Mucosa of gallbladder (tissue), 1 donor: ENCODE measurements at regions not wholly inside any gene's neighbourhood (a gene's known extent, or its start where the extent isn't known, plus 50 kb on each side); places are given as distances from the start of the nearest gene placed in this dataset.
"Not testable (repeated sequence)": the region's sequence is repeated elsewhere in the genome, so short reads cannot be mapped to it uniquely, and the experiment has no call there.

Experiments used
- DNase-seq: peaks from one replicate; pipeline ENCODE4 v3.0.0-alpha.2; 2020; ENCODE audit warnings: low spot score
- donor health status: DM: no; HTN: no; CAD: no.

DNA sequence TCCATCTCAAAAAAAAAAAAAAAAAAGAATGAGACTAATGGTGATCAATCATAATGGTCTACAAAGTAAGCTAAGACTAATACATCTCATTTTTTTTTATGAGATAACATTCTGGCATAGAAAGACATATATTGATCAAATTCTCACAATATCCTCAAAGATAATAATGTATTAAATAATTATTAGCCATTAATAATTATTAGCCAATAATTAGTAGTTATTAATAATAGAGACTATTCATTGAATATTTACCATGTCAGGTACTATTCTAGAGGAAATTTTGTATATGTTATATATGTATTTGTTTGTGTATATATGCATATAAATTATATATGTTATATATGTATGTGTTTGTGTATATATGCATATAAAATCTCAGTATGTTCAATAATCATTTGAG, 137.7 kb upstream of the PTBP2 start:
- DNase-seq, result no peak

DNA sequence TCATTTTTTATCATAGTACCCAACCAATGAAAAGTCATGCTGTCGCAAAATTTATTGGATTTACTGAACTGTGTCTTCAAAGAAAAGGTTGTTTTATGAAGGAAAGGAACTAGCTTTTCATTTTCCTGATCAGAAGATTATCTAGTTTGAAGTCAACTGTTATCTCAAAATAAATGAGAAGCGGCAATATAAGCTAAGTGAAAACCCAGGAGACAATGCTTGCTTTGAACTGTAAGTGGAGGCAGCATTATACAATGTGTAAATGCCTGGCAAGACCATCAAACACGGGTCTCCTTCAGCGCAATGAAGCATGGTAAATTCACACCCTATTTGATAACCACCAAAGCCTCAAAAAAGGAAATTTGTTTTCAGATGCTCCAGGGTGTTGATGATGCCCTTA, 134.4 kb upstream of the PTBP2 start:
- no peak for DNase-seq

DNA sequence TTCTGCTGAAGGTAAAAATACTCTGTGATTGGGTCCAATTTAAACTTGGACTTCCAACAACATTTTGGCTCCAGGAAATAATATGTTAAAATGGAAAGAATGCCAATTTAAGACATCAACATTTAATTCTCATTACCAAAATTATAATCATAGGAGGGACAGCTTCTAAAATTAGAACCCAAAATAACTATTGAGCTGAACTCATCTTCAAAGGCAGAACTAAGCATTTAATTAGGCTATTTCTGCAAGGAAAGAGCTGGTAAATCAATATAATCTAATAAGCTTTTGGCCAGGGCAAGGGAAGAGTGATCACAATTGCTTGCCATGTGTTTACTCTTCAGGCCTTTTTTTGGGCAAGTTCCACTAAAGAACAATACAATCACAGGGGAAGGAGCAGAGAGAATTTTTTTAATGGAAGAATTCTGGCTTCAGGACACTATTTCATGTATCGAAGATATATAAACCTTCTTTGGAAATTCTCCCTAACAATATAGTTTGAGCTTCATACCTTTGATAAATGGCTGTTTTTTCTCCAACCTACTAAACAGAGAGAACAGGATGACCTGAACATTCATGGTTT, 133.1 kb upstream of the PTBP2 start:
- no peak for DNase-seq

DNA sequence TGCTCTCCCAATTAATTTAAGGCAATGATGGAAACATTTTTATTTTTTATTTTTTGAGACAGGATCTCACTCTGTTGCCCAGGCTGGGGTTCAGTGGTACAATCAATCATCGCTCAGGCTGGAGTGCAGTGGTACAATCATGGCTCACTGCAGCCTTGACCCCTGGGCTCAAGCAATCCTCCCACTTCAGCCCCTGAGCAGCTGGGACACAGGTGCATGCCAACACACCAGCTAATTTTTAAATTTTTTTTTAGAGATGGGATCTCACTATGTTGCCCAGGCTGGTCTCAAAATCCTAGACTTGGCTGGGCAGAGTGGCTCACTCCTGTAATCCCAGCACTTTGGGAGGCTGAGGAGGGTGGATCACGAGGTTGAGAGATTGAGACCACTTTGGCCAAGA, 126.1 kb upstream of the PTBP2 start:
- DNase-seq, result not testable (repeated sequence)

DNA sequence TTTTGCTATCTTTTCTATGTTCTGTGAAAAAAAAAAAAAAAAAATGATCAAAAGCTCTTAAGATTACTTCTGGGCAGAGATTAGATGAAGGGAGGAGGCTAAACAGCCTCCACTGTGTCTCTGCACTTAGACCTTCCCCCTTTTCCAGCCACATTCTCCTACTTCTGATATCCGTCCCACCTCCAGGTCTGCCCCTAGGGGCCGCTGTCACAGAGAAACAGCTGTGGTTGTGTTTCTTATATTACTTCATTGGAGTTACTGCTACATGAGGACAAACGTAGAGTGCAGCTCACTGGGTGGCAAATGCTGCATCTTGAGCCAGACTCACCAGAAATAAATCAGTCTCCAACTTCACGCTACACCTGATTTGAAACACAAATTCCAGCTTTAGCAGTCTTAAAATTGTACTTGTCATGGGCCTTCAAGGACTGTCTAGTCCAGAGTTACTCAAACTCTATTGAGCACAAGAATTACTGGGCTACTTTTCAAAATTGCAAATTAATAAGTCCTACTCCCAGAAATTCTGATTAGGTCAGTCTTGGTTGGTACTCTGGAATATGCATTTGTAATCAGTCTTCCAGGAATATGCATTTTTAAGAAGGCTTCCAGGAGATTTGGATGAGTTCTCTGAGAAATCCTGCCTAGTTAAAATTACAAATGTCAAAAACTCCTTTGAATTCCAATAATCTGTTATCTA, 125.2 kb upstream of the PTBP2 start:
- no peak for DNase-seq

DNA sequence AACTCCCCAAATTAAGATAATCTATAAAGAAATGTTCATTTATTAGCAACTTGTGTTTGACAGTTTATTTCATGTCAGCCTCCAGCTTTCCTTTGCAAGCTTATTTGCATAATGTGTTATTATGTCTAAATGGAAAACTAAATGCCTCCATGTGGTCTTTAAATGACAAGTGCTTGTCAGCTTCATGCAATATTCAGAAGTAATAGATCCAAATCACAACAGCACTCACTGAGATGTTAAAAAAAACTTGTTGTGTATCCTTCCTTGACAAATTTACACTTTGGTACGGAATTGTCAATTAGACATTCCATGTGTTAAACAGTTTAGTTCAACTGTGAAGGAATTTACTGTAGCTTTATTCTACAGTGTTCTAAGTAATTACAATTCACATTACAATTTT, 124.4 kb upstream of the PTBP2 start:
- DNase-seq, result no peak

DNA sequence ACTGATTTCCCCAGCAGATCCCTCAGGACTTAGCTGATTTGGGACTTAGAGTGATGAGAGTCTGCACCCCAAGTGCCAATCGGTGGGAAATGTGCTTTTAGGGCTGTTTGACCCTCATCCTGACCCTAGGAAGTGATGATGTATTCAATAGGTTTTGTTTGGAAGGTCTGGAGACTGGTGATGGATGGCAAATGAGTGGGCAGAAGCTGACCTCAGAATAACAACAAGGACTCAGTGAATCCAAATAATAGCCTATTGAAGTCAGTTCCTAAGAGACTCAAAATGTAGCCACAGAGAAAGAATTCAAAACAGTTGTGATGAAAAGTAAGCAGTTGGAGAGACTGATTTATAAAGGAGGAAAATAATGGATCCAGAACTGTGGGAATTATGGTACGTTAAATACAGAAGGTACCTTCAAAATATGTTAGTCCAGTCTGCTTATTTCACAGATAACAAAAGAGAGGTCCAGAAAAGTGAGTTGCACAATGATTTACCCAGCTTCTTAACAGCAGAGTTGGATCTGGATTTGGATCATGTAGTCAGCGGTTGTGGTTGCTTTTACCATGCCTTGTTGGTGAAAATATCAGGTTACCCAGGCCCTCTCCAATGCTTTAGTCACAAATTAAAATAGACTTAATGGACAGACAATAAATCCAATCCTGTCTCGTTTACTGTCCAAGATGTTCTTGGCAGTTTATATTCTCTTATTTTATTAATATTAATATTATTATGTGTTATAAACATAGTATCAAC, 123.0 kb upstream of the PTBP2 start:
- no peak for DNase-seq

DNA sequence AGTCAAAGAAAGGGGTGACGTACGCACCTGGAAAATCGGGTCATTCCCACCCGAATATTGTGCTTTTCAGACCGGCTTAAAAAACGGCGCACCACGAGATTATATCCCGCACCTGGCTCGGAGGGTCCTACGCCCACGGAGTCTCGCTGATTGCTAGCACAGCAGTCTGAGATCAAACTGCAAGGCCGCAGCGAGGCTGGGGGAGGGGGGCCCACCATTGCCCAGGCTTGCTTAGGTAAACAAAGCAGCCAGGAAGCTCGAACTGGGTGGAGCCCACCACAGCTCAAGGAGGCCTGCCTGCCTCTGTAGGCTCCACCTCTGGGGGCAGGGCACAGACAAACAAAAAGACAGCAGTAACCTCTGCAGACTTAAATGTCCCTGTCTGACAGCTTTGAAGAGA, 117.0 kb upstream of the PTBP2 start:
- DNase-seq, result not testable (repeated sequence)

DNA sequence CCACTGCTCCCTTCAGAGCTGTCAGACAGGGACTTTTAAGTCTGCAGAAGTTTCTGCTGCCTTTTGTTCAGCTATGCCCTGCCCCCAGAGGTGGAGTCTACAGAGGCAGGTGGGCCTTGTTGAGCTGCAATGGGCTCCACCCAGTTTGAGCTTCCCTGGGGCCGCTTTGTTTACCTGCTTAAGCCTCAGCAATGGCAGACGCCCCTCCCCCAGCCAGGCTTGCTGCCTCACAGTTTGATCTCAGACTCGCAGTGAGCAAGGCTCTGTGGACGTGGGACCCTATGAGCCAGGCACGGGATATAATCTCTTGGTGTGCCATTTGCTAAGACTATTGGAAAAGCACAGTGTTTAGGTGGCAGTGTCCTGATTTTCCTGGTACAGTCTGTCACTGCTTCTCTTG, 104.2 kb upstream of the PTBP2 start:
- DNase-seq, result not testable (repeated sequence)

DNA sequence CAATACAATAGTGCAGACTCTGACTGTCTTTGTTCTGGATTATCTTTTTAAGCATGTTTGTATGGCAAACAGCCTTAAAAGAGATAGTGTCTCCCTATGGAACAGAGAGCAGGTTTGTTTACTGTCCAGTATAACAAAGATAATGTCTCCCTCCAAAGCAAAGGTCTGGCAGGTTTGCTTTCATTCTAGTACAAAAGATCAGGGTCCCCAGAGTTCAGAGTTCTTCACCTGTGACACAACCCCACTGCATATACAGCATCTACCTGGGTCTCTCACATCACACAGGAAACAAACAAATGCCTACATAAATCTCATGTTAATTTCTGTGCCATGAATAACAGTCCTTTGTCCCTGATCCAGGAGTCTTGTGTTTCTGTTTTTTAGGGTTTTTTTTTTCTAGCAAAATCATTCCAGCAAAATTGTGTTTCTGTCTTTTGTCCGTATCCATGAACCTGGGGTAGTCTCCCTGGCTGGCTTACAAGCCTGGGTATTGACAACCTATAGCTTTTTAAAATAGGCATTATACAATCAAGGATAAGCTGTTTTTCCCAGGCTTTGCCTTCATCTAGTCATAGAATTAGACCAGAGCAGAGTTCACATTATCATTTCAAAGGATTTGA, 89.4 kb upstream of the PTBP2 start:
- no peak for DNase-seq

DNA sequence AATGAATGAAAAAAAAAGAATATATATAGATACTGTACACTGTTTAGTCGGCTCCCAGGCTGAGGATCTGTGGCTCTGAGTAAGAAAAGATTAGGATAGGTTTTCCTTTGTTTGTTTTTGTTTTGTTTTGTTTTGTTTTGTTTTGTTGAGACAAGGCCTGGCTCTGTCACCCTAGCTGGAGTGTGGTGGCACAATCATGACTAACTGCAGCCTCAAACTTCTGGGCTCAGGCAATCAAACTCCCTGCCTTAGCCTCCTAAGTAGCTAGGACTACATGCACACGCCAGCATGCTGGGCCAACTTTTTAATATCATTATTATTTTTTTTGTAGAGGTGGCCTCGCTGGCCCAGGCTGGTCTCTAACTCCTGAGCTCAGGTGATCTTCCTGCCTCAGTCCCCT, 87.9 kb upstream of the PTBP2 start:
- DNase-seq, result no peak

DNA sequence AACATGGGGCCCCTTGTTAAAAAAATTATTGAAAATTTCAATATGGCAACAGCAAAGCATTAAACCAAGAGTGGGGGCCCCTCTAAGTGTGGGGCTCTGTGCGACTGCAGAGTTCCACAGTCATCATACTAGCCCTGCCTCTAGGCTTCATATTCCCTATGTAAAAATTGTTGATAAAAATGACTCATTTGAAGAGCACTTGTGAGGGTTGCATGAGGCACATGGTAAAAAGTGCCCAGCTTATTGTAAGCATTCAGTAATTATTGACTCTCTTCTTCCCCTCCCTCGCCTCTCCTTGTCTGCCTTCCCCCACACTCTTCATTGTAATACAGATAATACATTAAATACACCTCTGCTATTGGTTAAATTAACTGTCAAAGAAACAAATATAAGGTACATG, 86.7 kb upstream of the PTBP2 start:
- no peak for DNase-seq

DNA sequence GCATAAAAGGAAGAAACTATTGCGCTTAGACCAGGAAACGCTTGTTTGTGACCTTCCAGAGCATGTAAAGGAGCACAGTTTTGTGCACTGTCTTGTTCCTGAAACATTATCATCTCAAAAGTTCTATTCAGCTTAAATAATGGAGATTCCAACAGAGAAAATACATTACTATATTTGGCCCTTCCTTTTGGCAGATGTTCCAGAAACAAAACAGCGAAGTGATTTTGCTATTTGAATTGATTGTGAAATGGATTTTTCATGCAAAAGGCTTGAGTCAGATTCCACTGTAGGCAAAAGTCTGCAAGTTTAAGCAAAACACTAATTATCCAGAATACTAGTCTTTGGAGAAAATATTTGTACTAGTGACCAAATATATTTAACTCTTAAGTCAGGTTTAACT, 80.3 kb upstream of the PTBP2 start:
- DNase-seq, result no peak

DNA sequence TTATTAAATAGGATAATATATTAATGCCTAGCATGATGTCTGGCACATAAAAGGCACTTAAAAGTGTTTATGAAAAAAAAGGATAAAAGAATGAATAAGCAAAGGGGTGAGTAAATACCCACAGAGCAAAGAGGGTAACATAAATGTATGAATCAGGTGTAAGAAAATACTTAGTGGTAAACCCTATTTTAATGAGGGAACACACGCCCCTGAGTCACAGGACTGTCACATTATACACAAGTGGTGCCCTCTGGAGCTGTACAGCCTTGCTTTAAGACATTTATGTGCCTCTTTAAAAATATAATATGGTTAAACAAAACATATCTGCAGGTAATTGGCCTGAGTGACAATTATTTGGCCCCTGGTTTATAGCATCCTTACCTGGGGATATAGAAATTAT, 78.1 kb upstream of the PTBP2 start:
- no peak for DNase-seq

DNA sequence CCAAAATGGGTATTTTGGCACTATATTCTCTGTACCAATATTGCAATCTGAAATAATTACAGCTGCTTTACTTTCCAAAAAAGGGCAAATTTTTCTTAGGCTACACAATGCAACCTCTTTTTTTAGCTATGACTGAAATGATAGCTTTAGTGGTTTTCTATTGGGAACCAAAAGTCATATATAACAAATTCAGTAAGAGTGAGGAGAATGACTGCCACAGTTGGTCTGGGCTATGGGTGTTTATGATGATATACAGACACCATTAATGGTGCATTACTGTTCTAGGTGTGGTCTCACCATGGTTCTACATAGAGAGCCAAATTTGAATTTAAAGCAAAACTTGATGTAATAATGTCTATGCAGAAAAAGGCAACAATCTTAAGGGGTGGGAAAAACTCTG, 72.3 kb upstream of the PTBP2 start:
- DNase-seq, result no peak

DNA sequence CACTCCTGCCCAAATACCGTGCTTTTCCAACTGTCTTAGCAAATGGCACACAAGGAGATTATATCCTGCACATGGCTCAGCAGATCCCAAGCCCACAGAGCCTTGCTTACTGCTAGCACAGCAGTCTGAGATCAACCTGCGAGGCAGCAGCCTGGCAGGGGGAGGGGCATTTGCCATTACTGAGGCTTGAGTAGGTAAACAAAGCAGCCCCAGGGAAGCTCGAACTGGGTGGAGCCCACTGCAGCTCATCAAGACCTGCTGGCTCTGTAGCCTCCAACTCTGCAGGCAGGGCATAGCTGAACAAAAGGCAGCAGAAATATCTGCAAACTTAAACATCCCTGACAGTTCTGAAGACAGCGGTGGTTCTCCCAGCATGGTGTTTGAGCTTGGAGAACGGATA, 70.1 kb upstream of the PTBP2 start:
- DNase-seq, result no peak

DNA sequence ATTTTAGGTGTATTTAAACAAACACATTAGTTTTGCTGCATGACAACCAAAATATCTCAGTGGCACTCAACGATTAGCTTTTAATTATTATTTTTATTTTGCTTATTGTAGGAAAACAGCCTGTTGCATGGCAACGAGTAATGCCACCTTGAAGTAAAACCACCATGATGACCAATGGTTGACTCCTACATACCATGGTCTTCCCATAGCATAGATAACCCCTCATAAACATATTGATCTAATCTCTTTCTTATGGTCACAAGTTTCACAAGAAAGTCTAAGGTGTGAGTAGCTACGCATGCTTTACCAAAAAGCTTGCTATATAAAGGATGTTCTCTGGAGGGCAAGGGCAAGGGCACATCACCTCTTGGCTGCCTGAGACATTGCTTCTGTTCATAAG, 61.5 kb upstream of the PTBP2 start:
- no peak for DNase-seq

DNA sequence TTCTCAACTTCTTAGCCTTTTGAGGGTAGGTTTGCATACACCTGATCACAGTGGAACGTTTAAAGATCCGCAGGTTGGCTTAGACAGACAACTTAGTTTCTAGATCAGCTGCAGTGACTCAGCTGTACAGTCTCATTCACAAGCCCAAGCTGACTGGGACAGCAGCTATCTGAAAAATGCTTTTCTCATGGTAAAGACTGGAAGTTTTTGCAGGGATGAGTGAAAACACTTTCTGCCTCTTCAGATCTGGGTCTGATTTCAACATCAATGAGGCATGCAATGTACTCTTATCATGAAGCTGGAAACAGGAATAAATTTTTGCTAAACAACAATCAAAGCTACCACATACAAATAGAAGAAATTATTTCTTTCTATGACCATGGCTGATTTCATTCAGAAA, 61.1 kb upstream of the PTBP2 start:
- no peak for DNase-seq
